ENCODE measurements at regions not wholly inside any gene's neighbourhood (a gene's known extent, or its start where the extent isn't known, plus 50 kb on each side); places are given as distances from the start of the nearest gene placed in this dataset.
A peak's percentile ranks its signal among the peaks of the same experiment; 100 is the strongest.
"Not testable (repeated sequence)": the region's sequence is repeated elsewhere in the genome, so short reads cannot be mapped to it uniquely, and the experiment has no call there.

GRCh38 chr15:79769933-79770759, 126.7 kb downstream of the MTHFS start:
- DNase-seq = no peak

GRCh38 chr15:79773128-79773527, 123.7 kb downstream of the MTHFS start:
- no peak for DNase-seq

GRCh38 chr15:79775821-79776220, 121.0 kb downstream of the MTHFS start:
- no peak for DNase-seq

GRCh38 chr15:79777916-79778315, 118.9 kb downstream of the MTHFS start:
- no peak for DNase-seq

- DNase-seq = no peak
These were observed 118.3 kb downstream of the MTHFS start for GRCh38 chr15:79778378-79778990.

- peak; percentile 33 for DNase-seq
These were observed 117.1 kb downstream of the MTHFS start for GRCh38 chr15:79779746-79780145.

GRCh38 chr15:79782307-79782706, 114.5 kb downstream of the MTHFS start:
- not testable (repeated sequence) for DNase-seq

All from stimulated activated CD8-positive, alpha-beta memory T cell treated with anti-CD3 and anti-CD28 coated beads, Interleukin-4, amount 100 ng/mL, for 48 hours (primary cell).